ENCODE measurements at regions not wholly inside any gene's neighbourhood (a gene's known extent, or its start where the extent isn't known, plus 50 kb on each side); places are given as distances from the start of the nearest gene placed in this dataset.
"Not testable (repeated sequence)": the region's sequence is repeated elsewhere in the genome, so short reads cannot be mapped to it uniquely, and the experiment has no call there.

DNA sequence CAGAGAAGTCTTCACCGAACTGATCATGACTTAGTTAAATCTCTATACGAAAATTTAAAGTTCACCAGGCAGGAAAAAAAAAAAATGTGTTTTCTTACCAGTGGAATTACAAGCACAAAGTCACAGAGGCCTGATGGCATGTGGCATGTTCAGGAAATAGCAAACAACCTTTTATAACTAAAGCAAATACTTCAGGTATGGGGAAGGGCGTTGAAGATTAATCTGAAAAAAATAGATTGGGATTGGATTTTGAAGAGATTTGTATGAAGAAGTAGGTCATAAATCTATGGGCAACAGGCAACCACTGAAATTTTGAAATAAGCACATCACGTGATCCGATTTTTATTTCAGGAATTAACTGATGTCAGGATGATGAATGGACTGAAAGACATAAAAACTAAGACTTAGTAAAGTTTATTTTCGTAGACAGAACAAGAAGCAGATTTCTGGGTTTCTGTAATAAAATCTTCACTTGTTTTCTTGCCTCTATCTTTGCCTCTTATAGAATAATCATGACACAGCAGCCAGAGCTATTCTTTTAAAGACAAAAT is 295.9 kb upstream of the ADGRL4 start:
- DNase-seq (ENCODE audit: low spot score): no peak

GRCh38 chr1:79295967-79296366 is 289.4 kb upstream of the ADGRL4 start:
- no peak for DNase-seq (ENCODE audit: low spot score)

GRCh38 chr1:79293611-79294010 is 287.1 kb upstream of the ADGRL4 start:
- DNase-seq (ENCODE audit: low spot score): no peak

DNA sequence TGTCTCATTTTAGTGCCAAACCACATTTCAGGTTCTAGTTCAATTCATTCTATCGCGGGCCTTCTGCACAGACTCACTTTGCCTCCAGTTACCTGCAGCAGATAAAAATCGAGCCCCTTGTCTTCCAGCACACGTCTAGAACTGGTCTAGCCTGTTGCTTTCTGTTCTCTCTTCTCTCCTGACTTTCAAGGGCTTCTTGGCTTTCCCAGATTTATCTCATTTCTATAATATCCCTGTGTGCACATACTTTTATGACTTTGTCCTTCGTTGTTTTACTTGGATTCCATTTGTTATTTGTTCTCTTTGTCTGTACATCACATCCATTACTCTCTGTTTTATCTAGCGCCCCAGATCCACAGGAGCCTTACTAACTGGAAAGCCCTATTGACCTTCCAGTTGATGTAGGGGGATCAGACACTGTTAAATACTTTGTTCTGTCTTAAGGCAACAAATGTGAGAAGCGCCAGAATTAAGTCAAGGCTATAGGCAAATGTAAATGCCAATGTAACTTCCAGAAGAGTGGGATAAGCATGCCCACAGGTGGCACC is 284.5 kb upstream of the ADGRL4 start:
- no peak for DNase-seq (ENCODE audit: low spot score)

- no peak for DNase-seq (ENCODE audit: low spot score)
Measured at GRCh38 chr1:79287982-79288381, 281.5 kb upstream of the ADGRL4 start.

- no peak for DNase-seq (ENCODE audit: low spot score)
Measured at GRCh38 chr1:79285667-79286066, 279.1 kb upstream of the ADGRL4 start.

- no peak for DNase-seq (ENCODE audit: low spot score)
Measured at GRCh38 chr1:79283451-79283850, 276.9 kb upstream of the ADGRL4 start.

DNA sequence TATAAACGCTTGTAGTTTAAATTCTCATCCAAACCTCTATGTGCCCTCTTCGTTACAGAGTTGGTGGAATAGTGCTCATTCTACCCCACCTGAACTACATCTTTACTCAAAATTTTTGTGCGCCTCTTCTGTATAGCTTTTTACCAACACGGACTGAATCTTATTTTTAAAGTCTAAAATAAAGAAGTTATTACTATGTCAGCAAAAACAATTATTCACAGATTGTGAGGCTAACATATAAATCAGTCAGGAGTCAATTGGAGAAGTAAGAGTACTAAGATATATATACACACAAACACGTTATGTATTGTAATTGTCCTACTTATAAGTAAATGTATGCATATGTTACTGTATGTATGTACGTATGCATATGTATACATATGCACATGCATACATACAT is 274.9 kb upstream of the ADGRL4 start:
- no peak for DNase-seq (ENCODE audit: low spot score)

DNA sequence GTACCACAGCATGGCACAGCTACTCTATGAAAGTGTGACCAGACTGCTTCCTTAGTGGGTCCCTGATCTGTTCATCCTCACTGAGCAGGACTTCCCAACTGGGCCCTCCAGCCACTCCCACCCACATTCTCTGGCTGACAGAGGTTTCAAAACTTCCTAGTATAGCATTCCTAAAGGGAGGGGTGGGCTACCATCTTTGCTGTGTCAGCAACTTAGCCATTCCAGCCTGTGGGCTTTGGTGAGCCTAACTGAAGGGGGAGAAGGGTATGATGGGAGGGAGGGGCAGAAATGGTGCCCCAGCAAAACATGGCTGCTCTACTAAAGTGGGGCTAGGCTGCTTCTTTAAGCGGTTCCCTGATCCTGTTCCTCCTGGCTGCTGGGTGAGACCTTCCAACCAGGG is 265.2 kb upstream of the ADGRL4 start:
- no peak for DNase-seq (ENCODE audit: low spot score)

- no peak for DNase-seq (ENCODE audit: low spot score)
Measured at GRCh38 chr1:79264975-79265818, 258.7 kb upstream of the ADGRL4 start.

GRCh38 chr1:79264285-79264684 is 257.8 kb upstream of the ADGRL4 start:
- no peak for DNase-seq (ENCODE audit: low spot score)

- peak; percentile 11 for DNase-seq (ENCODE audit: low spot score)
Measured at GRCh38 chr1:79262745-79263258, 256.3 kb upstream of the ADGRL4 start.

GRCh38 chr1:79259390-79260336 is 253.1 kb upstream of the ADGRL4 start:
- peak; percentile 46 for DNase-seq (ENCODE audit: low spot score)

- no peak for DNase-seq (ENCODE audit: low spot score)
Measured at GRCh38 chr1:79255421-79255820, 248.9 kb upstream of the ADGRL4 start.

DNA sequence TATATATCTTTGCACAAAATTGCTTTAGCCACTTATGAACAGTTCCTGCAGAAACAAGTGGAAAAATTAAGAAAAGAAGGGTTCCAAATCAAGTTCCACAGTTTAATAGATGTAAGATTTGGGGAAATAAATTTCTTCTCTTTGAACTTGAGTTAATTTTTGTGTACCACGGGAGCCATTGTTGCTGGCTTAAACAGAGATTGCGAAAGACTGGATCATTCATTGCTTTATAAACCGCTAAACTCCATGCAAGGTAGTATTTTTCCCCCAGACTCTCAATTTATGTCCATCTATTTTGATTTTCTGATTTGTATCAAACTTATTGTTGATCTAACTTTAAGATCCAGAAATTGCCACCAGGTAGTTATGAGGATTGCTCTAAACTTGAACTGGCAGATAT is 246.1 kb upstream of the ADGRL4 start:
- DNase-seq (ENCODE audit: low spot score): no peak

- DNase-seq (ENCODE audit: low spot score): no peak
Measured at GRCh38 chr1:79239840-79240239, 233.3 kb upstream of the ADGRL4 start.

- DNase-seq (ENCODE audit: low spot score): no peak
Measured at GRCh38 chr1:79235301-79236002, 228.9 kb upstream of the ADGRL4 start.

DNA sequence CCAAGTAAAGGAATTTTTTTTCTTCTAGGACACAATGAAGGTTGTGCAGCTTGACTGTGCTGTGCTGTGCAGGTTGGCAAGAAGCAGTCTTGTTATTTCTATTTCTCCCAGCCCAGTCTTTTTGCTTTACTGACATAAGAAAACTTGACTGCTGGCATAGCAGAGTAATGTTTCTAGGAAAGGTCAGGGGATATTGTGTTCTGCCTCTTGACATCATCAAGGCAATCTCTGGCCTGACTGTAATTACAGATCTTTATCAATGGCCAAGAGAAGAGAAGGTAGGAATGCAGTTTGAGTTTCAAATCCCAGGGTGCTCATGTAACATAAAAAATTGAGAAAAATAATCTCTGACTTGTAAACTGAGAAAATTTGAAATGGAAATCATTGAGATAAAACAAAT is 226.3 kb upstream of the ADGRL4 start:
- DNase-seq (ENCODE audit: low spot score): no peak

GRCh38 chr1:79230751-79231150 is 224.2 kb upstream of the ADGRL4 start:
- not testable (repeated sequence) for DNase-seq (ENCODE audit: low spot score)

GRCh38 chr1:79226963-79227362 is 220.4 kb upstream of the ADGRL4 start:
- DNase-seq (ENCODE audit: low spot score): no peak

- DNase-seq (ENCODE audit: low spot score): no peak
Measured at GRCh38 chr1:79224537-79224936, 218.0 kb upstream of the ADGRL4 start.

DNA sequence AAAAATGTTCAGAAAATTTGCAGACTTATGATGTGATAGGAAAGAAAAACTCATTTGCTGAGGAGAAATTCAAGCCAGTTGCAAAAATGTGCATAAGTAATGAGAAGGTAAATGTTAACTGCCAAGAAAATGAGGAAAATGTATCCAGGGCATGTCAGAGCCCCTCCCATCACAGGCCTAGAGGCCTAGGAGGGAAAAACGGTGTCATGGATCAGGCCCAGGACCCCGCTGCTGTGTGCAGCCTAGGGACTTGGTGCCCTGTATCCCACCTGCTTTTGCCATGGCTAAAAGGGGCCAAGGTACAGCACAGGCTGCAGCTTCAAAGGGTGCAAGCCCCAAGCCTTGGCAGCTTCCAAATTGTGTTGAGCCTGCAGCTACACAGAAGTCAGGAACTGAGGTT is 214.0 kb upstream of the ADGRL4 start:
- DNase-seq (ENCODE audit: low spot score): no peak

Measured in HuH-7 (cell line).